Left lung (tissue), 4 donors: ENCODE measurements at regions not wholly inside any gene's neighbourhood (a gene's known extent, or its start where the extent isn't known, plus 50 kb on each side); places are given as distances from the start of the nearest gene placed in this dataset.

Experiments used
- ATAC-seq: fragments of 200-7000 bp; cut with Tn5 transposase; one replicate; pipeline ENCODE4 v1.9.1; 2020; ENCODE audit warnings: moderate library complexity
- DNase-seq, 4 donors: peaks; one replicate each; pipeline ENCODE4 v3.0.0-alpha.2; 2013 to 2020
- H3K27ac ChIP-seq, 2 donors: fragments of 200-600 bp; sonication (generic) in 1 of 2; one replicate each; pipeline versions ENCODE4 v1.5.0 to v1.8.0; 2020 to 2021
- H3K27me3 ChIP-seq, 2 donors: fragments of 200-600 bp; sonication (generic) in 1 of 2; one replicate each; pipeline versions ENCODE4 v1.5.0 to v1.8.0; 2020 to 2021
- H3K36me3 ChIP-seq, 2 donors: fragments of 200-600 bp; sonication (generic) in 1 of 2; one replicate each; pipeline versions ENCODE4 v1.5.0 to v1.8.0; 2020 to 2021
- H3K4me1 ChIP-seq, 2 donors: fragments of 200-600 bp; one replicate each; pipeline ENCODE4 v1.8.0; 2021
- H3K4me3 ChIP-seq, 2 donors: fragments of 200-600 bp; sonication (generic) in 1 of 2; one replicate each; pipeline versions ENCODE4 v1.5.0 to v1.8.0; 2020 to 2021; ENCODE audit warnings: mild to moderate bottlenecking in 1 of 2
- H3K9me3 ChIP-seq, 2 donors: fragments of 200-600 bp; sonication (generic) in 1 of 2; one replicate each; pipeline versions ENCODE4 v1.5.0 to v1.8.0; 2020 to 2021
- intact Hi-C, 2 donors: fragments of 100-400 bp; cut with DNase I; formaldehyde crosslinking; loops; one replicate each; pipeline versions ENCODE4 v1.11.2 to v1.14.2; 2022
- TF ChIP-seq, protein P1 (sequence below), 2 donors: fragments of 200-600 bp; sonication (generic) in 1 of 2; IDR thresholded peaks; one replicate each; pipeline versions ENCODE4 v1.5.0 to v1.8.0; 2021; ENCODE audit warnings: antibody characterized with exemption in 2 of 2
- donor health status: DM: no; HTN: yes; CAD: no.
- donor health status: DM: no; HTN: no; CAD: no.

DNA sequence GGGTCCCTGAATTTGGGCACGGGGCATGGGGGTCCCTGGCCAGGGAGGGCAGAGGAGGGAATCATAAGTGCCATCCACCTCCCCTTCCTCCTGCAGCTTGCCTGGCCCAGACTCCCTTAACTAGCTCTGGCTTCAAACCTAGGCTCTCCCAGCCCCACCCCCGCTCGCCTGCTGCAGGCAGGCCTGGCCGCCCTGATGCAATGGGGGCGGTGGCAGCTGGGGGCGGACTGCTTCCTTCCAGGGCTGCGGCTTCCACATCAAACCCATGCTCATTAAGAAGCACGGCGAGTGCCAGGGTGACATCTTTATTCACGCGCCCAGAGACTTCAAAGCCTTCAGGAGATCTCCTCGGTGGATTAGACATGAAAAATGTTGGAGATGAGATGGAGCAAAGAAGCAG is 123.1 kb downstream of the TPRA1 start:
- H3K9me3 ChIP-seq: no peaks in the 10 kb centered on the region
- H3K36me3 ChIP-seq: no peaks in the 10 kb centered on the region
- H3K4me1 ChIP-seq: no peaks in the 10 kb centered on the region
- no peak overlapping the region for H3K27ac ChIP-seq
- H3K4me3 ChIP-seq: no peak overlapping the region
- no peaks in the 10 kb centered on the region for H3K27me3 ChIP-seq
- intact Hi-C loops: loop anchor here in 1 of 2 donors (10.0 kb wide), 2 partner anchors 213 to 713 kb away; no protein-coding TSS in a partner anchor
- ATAC-seq (no peak), DNase-seq (no peak)
- TF ChIP-seq, protein P1, sequence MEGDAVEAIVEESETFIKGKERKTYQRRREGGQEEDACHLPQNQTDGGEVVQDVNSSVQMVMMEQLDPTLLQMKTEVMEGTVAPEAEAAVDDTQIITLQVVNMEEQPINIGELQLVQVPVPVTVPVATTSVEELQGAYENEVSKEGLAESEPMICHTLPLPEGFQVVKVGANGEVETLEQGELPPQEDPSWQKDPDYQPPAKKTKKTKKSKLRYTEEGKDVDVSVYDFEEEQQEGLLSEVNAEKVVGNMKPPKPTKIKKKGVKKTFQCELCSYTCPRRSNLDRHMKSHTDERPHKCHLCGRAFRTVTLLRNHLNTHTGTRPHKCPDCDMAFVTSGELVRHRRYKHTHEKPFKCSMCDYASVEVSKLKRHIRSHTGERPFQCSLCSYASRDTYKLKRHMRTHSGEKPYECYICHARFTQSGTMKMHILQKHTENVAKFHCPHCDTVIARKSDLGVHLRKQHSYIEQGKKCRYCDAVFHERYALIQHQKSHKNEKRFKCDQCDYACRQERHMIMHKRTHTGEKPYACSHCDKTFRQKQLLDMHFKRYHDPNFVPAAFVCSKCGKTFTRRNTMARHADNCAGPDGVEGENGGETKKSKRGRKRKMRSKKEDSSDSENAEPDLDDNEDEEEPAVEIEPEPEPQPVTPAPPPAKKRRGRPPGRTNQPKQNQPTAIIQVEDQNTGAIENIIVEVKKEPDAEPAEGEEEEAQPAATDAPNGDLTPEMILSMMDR (IDR thresholded peaks at IDR 0.05): no peak

DNA sequence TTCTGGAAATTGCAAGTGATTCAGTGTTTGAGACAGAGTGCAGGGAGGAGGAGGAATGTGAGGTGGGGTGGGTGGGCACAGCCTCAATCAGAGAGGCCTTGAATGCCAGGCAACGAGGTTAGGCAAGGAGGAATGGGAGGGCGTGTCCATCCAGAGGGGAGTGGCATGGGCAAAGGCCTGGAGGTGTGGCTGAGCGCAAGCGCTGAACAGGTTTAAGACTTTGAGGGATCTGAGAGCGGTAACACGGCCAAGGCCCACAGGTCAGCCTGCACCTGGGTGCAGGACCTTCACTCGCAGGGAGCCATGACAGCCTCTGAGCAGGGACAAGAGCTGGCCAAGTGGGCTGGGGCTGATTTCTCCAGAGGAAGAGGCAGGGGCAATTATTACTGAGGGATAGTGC is 125.9 kb downstream of the TPRA1 start:
- Histone ChIP-seq H3K27ac (no peak overlapping the region), H3K4me3 (no peak overlapping the region), H3K4me1 (no peaks in the 10 kb centered on the region), H3K36me3 (no peaks in the 10 kb centered on the region), H3K9me3 (no peaks in the 10 kb centered on the region), H3K27me3 (no peaks in the 10 kb centered on the region)
- ATAC-seq (peak; percentile 66), DNase-seq (no peak)
- intact Hi-C loops: loop anchor here in 1 of 2 donors (10.0 kb wide), 2 partner anchors 210 to 710 kb away; no protein-coding TSS in a partner anchor
- TF ChIP-seq, protein P1 (IDR thresholded peaks at IDR 0.05): no peak

DNA sequence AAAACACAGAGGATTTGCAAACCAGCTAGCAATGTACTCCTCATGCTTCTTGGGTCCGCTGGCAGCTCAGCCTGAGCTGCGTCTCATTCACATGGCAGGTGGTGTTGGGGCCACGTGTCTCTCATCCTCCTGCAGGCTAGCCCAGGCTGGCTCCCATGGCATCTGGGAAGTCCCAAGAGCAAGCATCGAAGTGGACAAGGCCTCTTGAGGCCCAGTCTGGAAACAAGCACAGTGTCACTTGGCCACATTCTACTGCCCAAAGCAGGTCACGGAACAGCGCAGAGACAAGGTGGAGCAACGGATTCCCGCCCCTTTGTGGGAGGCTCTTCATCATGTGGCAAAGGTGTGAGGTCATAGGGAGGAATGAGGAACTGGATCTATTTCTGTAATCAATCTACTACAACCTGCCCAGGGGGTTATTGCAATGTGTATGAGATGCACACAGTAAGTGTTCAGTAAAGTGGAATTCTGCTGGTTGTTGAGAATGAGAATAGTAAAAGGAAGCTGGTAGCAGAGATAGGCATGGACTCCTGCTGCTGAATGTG is 128.3 kb downstream of the TPRA1 start:
- peaks cover 8 to 24% of the 10 kb centered on the region in 2 donors for H3K27me3 ChIP-seq
- TF ChIP-seq, protein P1 (IDR thresholded peaks at IDR 0.05): no peak
- no peaks in the 10 kb centered on the region for H3K36me3 ChIP-seq
- ATAC-seq: no peak
- H3K27ac ChIP-seq: no peak overlapping the region
- H3K9me3 ChIP-seq: no peaks in the 10 kb centered on the region
- H3K4me3 ChIP-seq: no peak overlapping the region
- no peak for DNase-seq
- peaks cover 0 to under 1% of the 10 kb centered on the region in 2 donors for H3K4me1 ChIP-seq
- intact Hi-C loops: loop anchor here in 1 of 2 donors (10.0 kb wide), 2 partner anchors 207 to 707 kb away; no protein-coding TSS in a partner anchor

DNA sequence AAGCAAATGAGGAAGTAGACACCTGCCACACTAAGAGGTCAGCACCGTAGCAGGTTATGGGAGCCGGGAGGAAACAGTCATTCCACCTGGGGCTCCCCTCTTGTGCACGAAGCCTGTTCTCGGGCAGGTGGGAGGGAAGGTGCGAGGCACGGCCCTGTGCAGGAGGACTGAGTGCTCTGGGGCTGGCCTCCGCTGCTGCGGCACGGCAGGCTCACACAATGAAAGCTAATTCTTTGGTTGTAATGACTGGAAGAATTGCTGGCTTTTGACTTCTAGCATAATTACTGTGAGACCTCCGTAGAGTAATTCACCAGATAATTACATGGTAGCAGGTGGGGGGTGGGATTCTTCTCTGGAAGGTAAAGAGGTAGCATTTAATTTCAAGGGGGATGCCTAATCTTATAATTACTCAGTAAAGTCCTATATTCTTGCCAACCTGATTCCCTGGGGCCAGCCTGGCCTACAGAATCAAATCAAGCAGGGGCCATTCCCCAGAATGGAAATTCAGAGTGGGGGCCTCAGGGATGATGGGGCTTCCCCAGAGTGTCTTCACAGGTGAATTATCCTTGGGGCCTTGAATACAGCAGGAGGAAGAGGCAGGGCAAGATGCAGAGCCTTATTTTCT is 129.1 kb downstream of the TPRA1 start:
- ATAC-seq (no peak), DNase-seq (no peak)
- Histone ChIP-seq H3K27me3 (peaks cover 16 to 31% of the 10 kb centered on the region in 2 donors), H3K36me3 (no peaks in the 10 kb centered on the region), H3K9me3 (no peaks in the 10 kb centered on the region), H3K4me1 (peaks cover 6 to 9% of the 10 kb centered on the region in 2 donors), H3K27ac (no peak overlapping the region), H3K4me3 (no peak overlapping the region)
- intact Hi-C loops: loop anchor here in 1 of 2 donors (10.0 kb wide), 2 partner anchors 207 to 707 kb away; no protein-coding TSS in a partner anchor
- TF ChIP-seq, protein P1 (IDR thresholded peaks at IDR 0.05): no peak

DNA sequence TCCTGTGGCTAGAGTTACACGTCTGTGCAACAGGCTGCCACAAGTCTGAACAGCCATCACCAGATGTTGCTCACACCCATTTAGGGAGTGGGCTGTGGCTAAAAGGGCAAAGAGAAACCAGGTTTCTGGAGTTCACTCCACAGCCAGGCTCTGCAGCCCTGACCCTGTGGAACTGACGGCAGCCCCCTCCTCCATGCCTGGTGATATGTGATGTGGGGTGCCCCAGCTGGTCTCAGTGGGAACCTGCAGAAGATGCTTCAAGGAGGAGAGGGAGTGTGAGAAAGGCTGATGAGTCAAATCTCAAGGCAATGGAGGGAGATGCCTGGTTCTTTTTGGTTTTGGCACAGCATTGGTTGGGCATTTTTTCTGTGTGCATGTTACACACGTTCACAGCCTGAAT is 130.6 kb downstream of the TPRA1 start:
- Histone ChIP-seq H3K4me3 (no peak overlapping the region), H3K27me3 (peaks cover 30 to 46% of the 10 kb centered on the region in 2 donors), H3K36me3 (no peaks in the 10 kb centered on the region), H3K9me3 (no peaks in the 10 kb centered on the region), H3K4me1 (peaks cover 14 to 22% of the 10 kb centered on the region in 2 donors), H3K27ac (no peak overlapping the region)
- no peak for ATAC-seq
- TF ChIP-seq, protein P1 (IDR thresholded peaks at IDR 0.05): no peak
- DNase-seq: no peak
- intact Hi-C loops: loop anchor here in 1 of 2 donors (10.0 kb wide), 3 partner anchors 205 to 785 kb away; no protein-coding TSS in a partner anchor
